SJSA1 (cell line): ENCODE measurements at regions not wholly inside any gene's neighbourhood (a gene's known extent, or its start where the extent isn't known, plus 50 kb on each side); places are given as distances from the start of the nearest gene placed in this dataset.
"Not testable (repeated sequence)": the region's sequence is repeated elsewhere in the genome, so short reads cannot be mapped to it uniquely, and the experiment has no call there.

ENCODE experiments used
- DNase-seq, 2 experiments: peaks; one replicate each; pipeline ENCODE4 v3.0.0-alpha.2; 2015 to 2020; ENCODE audit warnings: low spot score in 2 of 2, low read depth in 1 of 2
- H3K27ac ChIP-seq: fragments of 250-450 bp; sonication (Bioruptor Pico); 2 replicates; pipeline ENCODE4 v1.5.1; 2020; ENCODE audit warnings: mild to moderate bottlenecking, moderate library complexity
- H3K27me3 ChIP-seq: fragments of 250-450 bp; sonication (Bioruptor Pico); replicated peaks from 2 replicates; pipeline ENCODE4 v1.5.1; 2020; ENCODE audit warnings: mild to moderate bottlenecking, moderate library complexity
- H3K36me3 ChIP-seq: fragments of 250-450 bp; sonication (Bioruptor Pico); 2 replicates; pipeline ENCODE4 v1.5.1; 2020; ENCODE audit warnings: mild to moderate bottlenecking
- H3K4me1 ChIP-seq: fragments of 250-450 bp; sonication (Bioruptor Pico); replicated peaks from 2 replicates; pipeline ENCODE4 v1.6.1; 2021; ENCODE audit warnings: mild to moderate bottlenecking
- H3K4me3 ChIP-seq: fragments of 250-450 bp; sonication (Bioruptor Pico); 2 replicates; pipeline ENCODE4 v1.5.1; 2020; ENCODE audit warnings: mild to moderate bottlenecking
- H3K9me3 ChIP-seq: fragments of 250-450 bp; sonication (Bioruptor Pico); replicated peaks from 2 replicates; pipeline ENCODE4 v1.5.1; 2020; ENCODE audit warnings: mild to moderate bottlenecking

DNA sequence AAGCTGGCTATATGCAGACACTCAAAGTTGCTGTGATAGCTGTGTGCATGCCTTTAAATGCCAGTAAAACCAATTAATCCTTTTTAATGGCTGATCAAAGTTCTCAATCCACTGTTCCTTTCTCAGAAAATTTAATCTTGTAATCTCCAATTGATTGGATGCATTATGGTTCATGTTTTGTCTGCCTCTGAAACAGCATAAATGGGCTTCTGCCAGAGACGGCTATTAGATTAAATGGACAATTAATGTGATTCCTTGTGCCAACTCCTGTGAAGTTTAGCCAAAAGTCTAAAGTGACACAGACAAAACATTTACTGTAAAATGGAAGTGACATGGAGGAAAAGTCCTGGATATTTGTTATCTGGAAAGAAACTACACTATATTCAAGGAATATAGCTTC lies 952.5 kb upstream of the FAT3 start:
- Histone ChIP-seq H3K9me3 (no peaks in the 10 kb centered on the region), H3K27ac (no peak overlapping the region), H3K27me3 (no peaks in the 10 kb centered on the region), H3K4me1 (no peaks in the 10 kb centered on the region), H3K36me3 (no peaks in the 10 kb centered on the region), H3K4me3 (no peak overlapping the region)
- DNase-seq = no peak

DNA sequence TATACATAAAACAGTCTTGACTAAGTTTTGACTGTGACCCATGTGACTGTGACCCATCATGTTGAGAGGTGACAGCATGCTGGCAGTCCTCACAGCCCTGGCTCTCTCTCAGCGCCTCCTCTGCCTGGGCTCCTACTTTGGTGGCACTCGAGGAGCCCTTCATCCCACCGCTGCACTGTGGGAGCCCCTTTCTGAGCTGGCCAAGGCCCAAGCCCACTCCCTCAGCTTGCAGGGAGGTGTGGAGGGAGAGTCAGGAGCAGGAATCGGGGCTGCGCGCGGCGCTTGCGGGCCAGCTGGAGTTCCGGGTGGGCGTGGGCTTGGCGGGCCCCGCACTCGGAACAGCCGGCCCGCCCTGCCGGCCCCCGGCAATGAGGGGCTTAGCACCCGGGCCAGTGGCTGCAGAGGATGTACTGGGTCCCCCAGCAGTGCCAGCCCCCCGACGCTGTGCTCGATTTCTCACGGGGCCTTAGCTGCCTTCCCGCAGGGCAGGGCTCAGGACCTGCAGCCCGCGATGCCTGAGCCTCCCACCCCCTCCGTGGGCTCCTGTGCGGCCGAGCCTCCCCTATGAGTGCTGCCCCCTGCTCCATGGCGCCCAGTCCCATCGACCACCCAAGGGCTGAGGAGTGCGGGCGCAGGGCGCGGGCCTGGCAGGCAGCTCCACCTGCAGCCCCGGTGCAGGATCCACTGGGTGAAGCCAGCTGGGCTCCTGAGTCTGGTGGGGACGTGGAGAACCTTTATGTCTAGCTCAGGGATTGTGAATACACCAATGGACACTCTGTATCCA lies 955.9 kb upstream of the FAT3 start:
- not testable (repeated sequence) for H3K27ac ChIP-seq, DNase-seq, H3K27me3 ChIP-seq

DNA sequence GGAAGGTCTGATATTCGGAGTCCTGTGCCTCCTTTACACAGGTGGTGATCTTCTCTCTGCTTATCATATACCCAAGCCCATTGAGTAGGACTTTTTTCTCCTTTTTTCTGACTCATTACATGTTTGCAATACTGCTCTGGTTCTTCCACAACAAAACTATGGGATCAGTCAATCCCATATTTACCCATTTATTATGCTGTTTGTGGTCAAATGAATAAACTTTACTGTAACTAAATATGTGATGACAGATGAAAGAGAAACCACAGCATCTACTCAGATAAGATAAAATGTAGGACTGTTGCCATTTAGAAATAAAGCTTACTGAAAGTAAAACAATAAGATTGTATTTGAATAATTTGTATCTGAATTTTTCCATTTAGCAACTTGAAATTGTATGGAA lies 958.7 kb upstream of the FAT3 start:
- Histone ChIP-seq H3K27me3 (no peaks in the 10 kb centered on the region), H3K27ac (no peak overlapping the region), H3K4me3 (no peak overlapping the region), H3K36me3 (no peaks in the 10 kb centered on the region), H3K4me1 (no peaks in the 10 kb centered on the region), H3K9me3 (no peaks in the 10 kb centered on the region)
- DNase-seq = no peak

More for the DNA sequence above, 955.9 kb upstream of the FAT3 start:
- not testable (repeated sequence) for H3K9me3 ChIP-seq, H3K4me1 ChIP-seq, H3K4me3 ChIP-seq, H3K36me3 ChIP-seq

DNA sequence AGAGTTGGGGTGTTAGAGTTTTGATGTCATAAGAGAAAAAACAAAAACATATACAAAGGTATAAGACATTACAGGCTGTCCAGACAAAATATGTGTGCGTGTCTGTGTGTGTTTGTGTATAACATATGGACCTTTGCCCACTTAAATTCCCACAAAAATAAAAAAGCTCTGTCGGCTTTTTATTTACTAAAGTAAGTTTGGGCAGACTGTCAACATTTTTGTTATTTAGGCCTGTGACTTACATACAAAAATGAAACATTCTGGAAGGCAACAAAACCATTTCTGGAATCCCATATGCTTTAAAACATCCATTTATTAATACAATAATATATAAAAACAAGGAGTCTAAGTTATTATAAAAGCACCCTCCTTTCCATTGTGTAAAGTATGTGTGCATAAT lies 960.1 kb upstream of the FAT3 start:
- no peaks in the 10 kb centered on the region for H3K4me1 ChIP-seq
- no peak for DNase-seq
- no peak overlapping the region for H3K27ac ChIP-seq
- no peaks in the 10 kb centered on the region for H3K36me3 ChIP-seq
- H3K27me3 ChIP-seq = no peaks in the 10 kb centered on the region
- H3K9me3 ChIP-seq = no peaks in the 10 kb centered on the region
- no peak overlapping the region for H3K4me3 ChIP-seq

DNA sequence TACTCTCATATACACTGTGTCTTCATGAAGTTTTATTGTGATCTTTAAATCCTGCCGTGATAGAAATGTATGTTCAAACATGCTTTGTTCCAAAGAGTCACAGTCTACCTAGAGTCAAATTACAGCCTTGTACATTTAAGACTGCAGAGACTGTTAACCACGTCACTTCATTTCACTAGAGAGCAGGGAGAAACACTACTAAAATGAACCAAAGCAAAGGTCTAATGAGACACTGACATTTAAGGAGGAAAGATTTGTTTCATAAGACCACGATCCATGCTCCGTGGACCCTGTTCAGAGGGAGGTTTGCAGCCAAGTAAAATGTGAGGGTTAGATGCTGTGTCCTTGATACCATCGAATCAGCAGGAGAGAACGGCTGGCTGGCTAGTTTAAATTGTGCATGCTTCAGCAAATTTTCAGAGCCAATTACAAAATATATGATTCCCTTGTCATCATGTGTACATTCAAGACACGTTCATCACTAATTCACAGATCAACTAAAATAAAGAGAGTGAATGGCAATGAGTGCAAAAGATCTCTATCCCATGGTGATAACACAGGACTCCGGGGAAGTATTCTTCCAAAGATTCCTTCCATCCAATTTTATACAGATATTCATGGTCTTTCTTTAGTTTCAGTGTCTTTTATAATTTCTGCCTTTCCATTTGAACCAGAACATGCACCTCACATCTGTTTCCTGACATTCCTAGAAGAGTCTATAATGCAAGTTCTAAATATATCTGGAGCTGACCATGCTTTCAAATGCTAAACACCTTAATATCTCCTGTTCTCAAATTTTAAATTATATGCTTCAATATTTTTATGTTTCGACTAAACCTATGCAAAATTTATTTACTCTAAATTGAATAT lies 960.9 kb upstream of the FAT3 start:
- Histone ChIP-seq H3K4me3 (no peak overlapping the region), H3K27ac (no peak overlapping the region), H3K36me3 (no peaks in the 10 kb centered on the region), H3K27me3 (no peaks in the 10 kb centered on the region), H3K4me1 (no peaks in the 10 kb centered on the region), H3K9me3 (no peaks in the 10 kb centered on the region)
- DNase-seq = no peak

DNA sequence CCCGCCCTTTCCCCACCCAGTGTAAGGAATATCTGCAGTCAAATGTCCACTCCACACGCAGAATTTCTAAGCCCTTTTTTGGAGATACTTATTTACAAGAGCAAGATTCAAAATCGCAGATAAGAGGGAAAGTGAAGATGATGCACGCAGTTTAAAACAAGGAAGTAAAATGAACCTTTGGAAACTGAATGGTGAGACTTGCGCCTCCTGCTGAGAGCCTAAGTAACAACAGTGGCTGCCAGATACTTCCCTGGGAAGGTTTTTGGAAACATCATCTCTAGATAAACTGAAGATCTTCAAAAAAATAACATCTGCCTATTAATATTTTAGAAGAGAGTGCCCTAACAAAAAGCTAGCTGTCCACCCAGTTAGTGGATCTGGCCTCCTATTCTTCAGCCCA lies 963.1 kb upstream of the FAT3 start:
- no peaks in the 10 kb centered on the region for H3K9me3 ChIP-seq
- no peaks in the 10 kb centered on the region for H3K27me3 ChIP-seq
- H3K27ac ChIP-seq = no peak overlapping the region
- H3K4me1 ChIP-seq = no peaks in the 10 kb centered on the region
- no peak for DNase-seq
- H3K4me3 ChIP-seq = no peak overlapping the region
- no peaks in the 10 kb centered on the region for H3K36me3 ChIP-seq

DNA sequence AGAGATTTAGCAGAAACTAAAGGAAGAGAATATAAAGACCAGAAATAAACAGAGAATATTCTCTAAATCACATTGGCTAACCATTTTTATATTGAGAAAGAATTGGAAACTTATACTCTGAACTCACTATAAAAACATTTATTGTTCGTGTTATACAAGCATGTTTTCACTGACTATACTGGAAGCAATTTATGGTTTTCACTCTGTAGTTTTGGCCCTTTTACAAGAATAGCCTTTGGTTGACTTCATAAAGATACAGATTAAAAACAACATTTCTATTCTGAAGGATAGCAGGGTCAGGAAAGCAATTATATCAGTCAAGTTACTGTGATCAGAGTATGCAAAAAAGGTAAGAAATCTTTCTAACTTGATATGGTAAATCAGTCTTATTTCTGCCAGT lies 965.7 kb upstream of the FAT3 start:
- H3K4me3 ChIP-seq = no peak overlapping the region

DNA sequence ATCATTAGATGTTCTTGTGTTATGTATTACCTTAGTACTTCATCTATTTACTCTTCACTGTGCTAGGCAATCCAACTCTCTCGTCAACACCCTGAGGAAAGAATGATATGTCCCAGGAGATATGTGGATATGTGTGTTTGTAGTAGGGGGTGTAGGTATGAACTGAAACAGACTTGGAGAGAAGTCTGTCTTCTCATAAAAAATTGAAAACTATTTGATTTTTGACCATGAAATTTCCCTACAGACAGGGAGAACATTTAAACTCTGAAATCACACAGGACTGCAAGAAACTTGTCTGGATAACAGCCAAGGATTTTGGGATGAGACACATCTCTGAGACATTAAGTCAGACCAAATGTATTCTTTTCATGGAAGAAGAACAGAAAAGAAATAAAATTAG lies 967.0 kb upstream of the FAT3 start:
- no peaks in the 10 kb centered on the region for H3K36me3 ChIP-seq
- H3K9me3 ChIP-seq = no peaks in the 10 kb centered on the region
- no peak overlapping the region for H3K27ac ChIP-seq
- no peaks in the 10 kb centered on the region for H3K27me3 ChIP-seq
- no peaks in the 10 kb centered on the region for H3K4me1 ChIP-seq
- no peak for DNase-seq
- H3K4me3 ChIP-seq = no peak overlapping the region

More for the DNA sequence above, 965.7 kb upstream of the FAT3 start:
- Histone ChIP-seq H3K27ac (no peak overlapping the region), H3K4me1 (no peaks in the 10 kb centered on the region), H3K27me3 (no peaks in the 10 kb centered on the region), H3K36me3 (no peaks in the 10 kb centered on the region), H3K9me3 (no peaks in the 10 kb centered on the region)
- no peak for DNase-seq

DNA sequence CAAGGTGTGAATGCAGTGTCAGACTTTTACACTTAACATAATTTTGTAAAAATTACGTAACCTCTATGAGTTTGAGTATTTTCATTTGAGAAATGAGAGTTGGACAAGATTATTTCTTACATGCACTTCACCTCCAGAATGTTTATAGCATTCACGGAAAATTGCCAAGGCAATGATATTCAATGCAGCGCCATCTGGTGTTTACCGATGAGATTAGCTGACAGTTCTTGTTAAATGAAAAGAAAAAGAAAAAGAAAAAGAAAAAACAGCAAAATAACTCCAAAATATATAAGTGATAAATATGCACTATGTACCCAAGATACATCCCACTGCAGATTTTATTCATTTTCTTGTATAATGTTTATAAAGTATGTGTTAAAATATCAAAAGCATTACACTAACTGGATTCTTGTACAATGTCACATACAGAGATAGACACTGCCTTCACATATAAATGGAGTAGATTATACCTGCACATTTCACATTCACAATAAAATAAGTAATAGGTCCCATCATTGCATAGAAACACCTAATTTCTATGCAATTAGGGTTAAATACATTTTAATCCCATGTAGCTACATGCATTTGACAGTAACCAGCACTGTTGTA lies 976.3 kb upstream of the FAT3 start:
- Histone ChIP-seq H3K36me3 (no peaks in the 10 kb centered on the region), H3K4me3 (no peak overlapping the region)
- DNase-seq = no peak

DNA sequence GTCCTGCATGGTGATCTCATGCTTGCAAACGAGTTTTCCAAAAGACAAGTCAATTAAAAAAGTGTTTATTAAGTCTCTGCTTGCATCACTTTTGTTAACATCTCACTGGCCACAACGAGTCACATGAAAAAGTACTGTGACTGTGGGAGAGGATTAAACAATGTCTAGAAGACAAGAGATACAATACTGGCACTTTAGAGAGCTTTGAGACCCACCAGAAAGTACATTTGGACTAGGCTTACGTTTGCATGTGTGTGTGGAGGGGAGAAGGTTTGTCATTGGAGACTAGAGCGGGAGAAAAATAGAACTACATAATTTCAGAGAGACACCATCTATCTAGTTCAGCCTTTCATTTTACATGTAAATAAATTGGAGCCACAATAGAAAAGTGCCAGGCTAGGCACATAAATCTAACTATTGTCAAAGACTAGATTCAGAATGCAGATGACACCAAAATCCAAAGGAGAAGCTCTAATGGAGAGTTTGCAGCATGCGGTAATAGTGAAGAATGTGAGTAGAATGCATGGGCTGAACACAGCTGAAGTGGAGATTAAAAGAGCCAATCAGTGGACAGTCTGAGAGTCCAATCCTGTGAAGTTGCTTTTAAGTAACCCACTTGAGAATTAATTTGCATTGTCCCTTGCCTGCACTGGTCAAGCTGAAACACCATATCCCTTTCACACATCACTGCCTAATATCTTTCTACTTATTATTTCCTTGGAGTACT lies 977.4 kb upstream of the FAT3 start:
- Histone ChIP-seq H3K36me3 (no peaks in the 10 kb centered on the region), H3K4me1 (no peaks in the 10 kb centered on the region), H3K9me3 (no peaks in the 10 kb centered on the region), H3K27ac (no peak overlapping the region), H3K4me3 (no peak overlapping the region), H3K27me3 (no peaks in the 10 kb centered on the region)
- no peak for DNase-seq

More for the DNA sequence above, 976.3 kb upstream of the FAT3 start:
- Histone ChIP-seq H3K9me3 (no peaks in the 10 kb centered on the region), H3K27me3 (no peaks in the 10 kb centered on the region), H3K27ac (no peak overlapping the region), H3K4me1 (no peaks in the 10 kb centered on the region)

DNA sequence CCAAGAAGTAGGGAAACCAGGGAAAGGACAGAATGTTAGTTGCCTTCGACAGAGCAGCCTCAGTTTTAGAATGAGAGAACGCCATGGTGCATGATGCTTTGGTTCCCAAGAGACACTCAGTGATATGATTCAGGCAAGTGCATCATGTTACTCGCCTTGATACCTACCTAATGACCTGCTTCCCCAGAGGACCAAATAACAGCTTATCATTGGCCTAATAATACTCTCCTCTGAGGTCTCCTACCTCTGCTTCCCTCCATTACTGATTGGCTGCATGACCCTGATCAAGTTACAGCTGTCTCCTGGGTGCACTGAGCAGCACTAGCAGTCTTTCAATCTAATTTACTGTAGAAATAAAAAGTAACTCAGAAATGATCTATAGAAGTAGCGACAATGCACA lies 979.7 kb upstream of the FAT3 start:
- Histone ChIP-seq H3K27me3 (no peaks in the 10 kb centered on the region), H3K36me3 (no peaks in the 10 kb centered on the region), H3K4me3 (no peak overlapping the region), H3K9me3 (no peaks in the 10 kb centered on the region), H3K4me1 (no peaks in the 10 kb centered on the region), H3K27ac (no peak overlapping the region)
- DNase-seq = no peak

DNA sequence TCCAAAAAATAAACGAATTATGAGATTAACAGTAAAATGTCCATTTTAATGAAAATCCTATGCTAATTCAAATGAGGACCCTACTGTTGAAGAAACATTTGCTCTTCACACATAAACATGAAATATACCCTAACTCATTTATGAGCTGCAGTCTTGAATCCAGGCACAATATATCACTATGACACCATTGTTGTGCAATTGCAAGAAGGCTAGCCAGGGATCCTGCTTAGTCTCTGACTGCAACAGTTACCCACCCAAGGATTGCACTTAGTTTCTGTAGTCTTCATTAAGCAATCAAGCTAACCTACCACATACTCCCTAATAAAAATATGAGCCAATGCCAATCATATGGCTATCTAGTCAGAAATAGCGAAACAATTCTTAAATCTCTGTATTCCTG lies 981.0 kb upstream of the FAT3 start:
- no peaks in the 10 kb centered on the region for H3K9me3 ChIP-seq
- H3K4me3 ChIP-seq = no peak overlapping the region
- no peak for DNase-seq
- H3K36me3 ChIP-seq = no peaks in the 10 kb centered on the region
- no peak overlapping the region for H3K27ac ChIP-seq
- no peaks in the 10 kb centered on the region for H3K4me1 ChIP-seq
- no peaks in the 10 kb centered on the region for H3K27me3 ChIP-seq

DNA sequence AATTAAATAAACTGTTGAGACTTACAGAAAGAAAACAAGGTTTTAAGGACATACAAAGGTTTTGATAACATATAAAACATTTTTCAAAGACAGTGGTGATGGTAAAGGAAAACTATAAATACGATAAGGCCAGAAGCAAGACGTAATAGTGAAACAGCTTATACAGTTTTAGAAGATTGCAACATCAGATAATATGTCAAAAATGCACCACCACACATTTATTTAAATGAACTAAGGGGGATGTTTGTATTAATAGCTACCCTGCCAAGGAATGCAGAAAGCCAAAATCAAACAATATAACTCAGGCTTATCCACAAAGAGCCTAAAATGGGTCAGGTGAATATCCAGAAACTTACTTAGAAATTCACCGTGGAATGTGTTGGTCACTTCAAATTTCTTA lies 981.6 kb upstream of the FAT3 start:
- no peaks in the 10 kb centered on the region for H3K9me3 ChIP-seq
- no peaks in the 10 kb centered on the region for H3K27me3 ChIP-seq
- H3K27ac ChIP-seq = no peak overlapping the region
- H3K4me1 ChIP-seq = no peaks in the 10 kb centered on the region
- H3K4me3 ChIP-seq = no peak overlapping the region
- H3K36me3 ChIP-seq = no peaks in the 10 kb centered on the region
- DNase-seq = no peak
